ACC112 (cell line): ENCODE measurements at regions not wholly inside any gene's neighbourhood (a gene's known extent, or its start where the extent isn't known, plus 50 kb on each side); places are given as distances from the start of the nearest gene placed in this dataset.

Experiments
- H2AFZ ChIP-seq: fragments of 200-600 bp; sonication (generic); one replicate; pipeline ENCODE4 v1.6.0; 2017; ENCODE audit warnings: antibody characterized with exemption, low read length; ENCODE audit not compliant: unreplicated experiment
- H3K27ac ChIP-seq: fragments of 200-600 bp; sonication (generic); 2 replicates; pipeline ENCODE4 v1.5.1; 2014; ENCODE audit warnings: low read depth, mild to moderate bottlenecking, antibody characterized with exemption, low read length, moderate library complexity
- H3K27me3 ChIP-seq: fragments of 200-600 bp; sonication (generic); 2 replicates; pipeline ENCODE4 v1.6.1; 2014; ENCODE audit warnings: mild to moderate bottlenecking, antibody characterized with exemption, low read length, moderate library complexity, mixed read lengths; ENCODE audit not compliant: insufficient read depth
- H3K36me3 ChIP-seq: fragments of 200-600 bp; sonication (generic); 2 replicates; pipeline ENCODE4 v1.6.1; 2016; ENCODE audit warnings: mild to moderate bottlenecking, antibody characterized with exemption, low read length, moderate library complexity, mixed read lengths; ENCODE audit not compliant: insufficient read depth
- H3K4me1 ChIP-seq: fragments of 200-600 bp; sonication (generic); one replicate; pipeline ENCODE4 v1.6.1; 2016; ENCODE audit warnings: low read length, mixed read lengths; ENCODE audit not compliant: insufficient read depth, unreplicated experiment, control insufficient read depth
- H3K4me3 ChIP-seq: fragments of 200-600 bp; sonication (generic); 2 replicates; pipeline ENCODE4 v1.5.1; 2014; ENCODE audit warnings: mild to moderate bottlenecking, low read depth, low read length
- H3K79me2 ChIP-seq: fragments of 200-600 bp; sonication (generic); one replicate; pipeline ENCODE4 v1.6.0; 2016; ENCODE audit warnings: low read length; ENCODE audit not compliant: control insufficient read depth, unreplicated experiment, insufficient read depth

- no peak overlapping the region for H2AFZ ChIP-seq
- no peaks in the 10 kb centered on the region for H3K36me3 ChIP-seq
- no peaks in the 10 kb centered on the region for H3K4me1 ChIP-seq
- no peak overlapping the region for H3K4me3 ChIP-seq
- H3K27me3 ChIP-seq: no peaks in the 10 kb centered on the region
- no peak overlapping the region for H3K27ac ChIP-seq
- no peaks in the 10 kb centered on the region for H3K79me2 ChIP-seq
Observed at GRCh38 chrY:8705636-8706300, 631.5 kb upstream of the TSPY4 start.

GRCh38 chrY:8712296-8712695 lies 625.0 kb upstream of the TSPY4 start:
- Histone ChIP-seq H3K4me1 (no peaks in the 10 kb centered on the region), H3K27me3 (no peaks in the 10 kb centered on the region), H2AFZ (no peak overlapping the region), H3K4me3 (no peak overlapping the region), H3K36me3 (no peaks in the 10 kb centered on the region), H3K79me2 (no peaks in the 10 kb centered on the region), H3K27ac (no peak overlapping the region)

GRCh38 chrY:8715226-8715625 lies 622.0 kb upstream of the TSPY4 start:
- no peaks in the 10 kb centered on the region for H3K79me2 ChIP-seq
- no peak overlapping the region for H3K4me3 ChIP-seq
- no peak overlapping the region for H2AFZ ChIP-seq
- no peaks in the 10 kb centered on the region for H3K36me3 ChIP-seq
- no peak overlapping the region for H3K27ac ChIP-seq
- H3K27me3 ChIP-seq: no peaks in the 10 kb centered on the region
- no peaks in the 10 kb centered on the region for H3K4me1 ChIP-seq

- Histone ChIP-seq H2AFZ (no peak overlapping the region), H3K27ac (no peak overlapping the region), H3K36me3 (no peaks in the 10 kb centered on the region), H3K4me1 (no peaks in the 10 kb centered on the region), H3K79me2 (no peaks in the 10 kb centered on the region), H3K27me3 (no peaks in the 10 kb centered on the region), H3K4me3 (no peak overlapping the region)
Observed at GRCh38 chrY:8726616-8727015, 610.6 kb upstream of the TSPY4 start.

- no peak overlapping the region for H2AFZ ChIP-seq
- H3K27me3 ChIP-seq: no peaks in the 10 kb centered on the region
- H3K79me2 ChIP-seq: no peaks in the 10 kb centered on the region
- H3K4me1 ChIP-seq: no peaks in the 10 kb centered on the region
- H3K4me3 ChIP-seq: no peak overlapping the region
- H3K27ac ChIP-seq: no peak overlapping the region
- no peaks in the 10 kb centered on the region for H3K36me3 ChIP-seq
Observed at GRCh38 chrY:8729971-8730370, 607.3 kb upstream of the TSPY4 start.

GRCh38 chrY:8741343-8742069 lies 595.8 kb upstream of the TSPY4 start:
- Histone ChIP-seq H3K27ac (no peak overlapping the region), H3K27me3 (no peaks in the 10 kb centered on the region), H3K36me3 (no peaks in the 10 kb centered on the region), H3K79me2 (no peaks in the 10 kb centered on the region), H3K4me1 (no peaks in the 10 kb centered on the region), H3K4me3 (no peak overlapping the region), H2AFZ (no peak overlapping the region)

GRCh38 chrY:8764184-8764583 lies 573.1 kb upstream of the TSPY4 start:
- no peak overlapping the region for H2AFZ ChIP-seq
- no peaks in the 10 kb centered on the region for H3K36me3 ChIP-seq
- no peak overlapping the region for H3K4me3 ChIP-seq
- no peaks in the 10 kb centered on the region for H3K4me1 ChIP-seq
- no peaks in the 10 kb centered on the region for H3K27me3 ChIP-seq
- no peak overlapping the region for H3K27ac ChIP-seq
- no peaks in the 10 kb centered on the region for H3K79me2 ChIP-seq

- H3K4me3 ChIP-seq: no peak overlapping the region
- H3K79me2 ChIP-seq: no peaks in the 10 kb centered on the region
- no peak overlapping the region for H3K27ac ChIP-seq
- no peaks in the 10 kb centered on the region for H3K4me1 ChIP-seq
- H3K27me3 ChIP-seq: no peaks in the 10 kb centered on the region
- H3K36me3 ChIP-seq: no peaks in the 10 kb centered on the region
- no peak overlapping the region for H2AFZ ChIP-seq
Observed at GRCh38 chrY:8781184-8781890, 555.9 kb upstream of the TSPY4 start.

GRCh38 chrY:8794561-8794960 lies 542.7 kb upstream of the TSPY4 start:
- no peak overlapping the region for H3K4me3 ChIP-seq
- no peak overlapping the region for H3K27ac ChIP-seq
- H2AFZ ChIP-seq: no peak overlapping the region
- H3K27me3 ChIP-seq: no peaks in the 10 kb centered on the region
- H3K36me3 ChIP-seq: no peaks in the 10 kb centered on the region
- H3K4me1 ChIP-seq: no peaks in the 10 kb centered on the region
- H3K79me2 ChIP-seq: no peaks in the 10 kb centered on the region

GRCh38 chrY:8804317-8804716 lies 532.9 kb upstream of the TSPY4 start:
- Histone ChIP-seq H2AFZ (no peak overlapping the region), H3K27me3 (no peaks in the 10 kb centered on the region), H3K4me3 (no peak overlapping the region), H3K79me2 (no peaks in the 10 kb centered on the region), H3K27ac (no peak overlapping the region), H3K4me1 (peaks cover 8% of the 10 kb centered on the region), H3K36me3 (no peaks in the 10 kb centered on the region)
